GM18951 (cell line): ENCODE measurements at regions not wholly inside any gene's neighbourhood (a gene's known extent, or its start where the extent isn't known, plus 50 kb on each side); places are given as distances from the start of the nearest gene placed in this dataset.

ENCODE experiments used
- POLR2A ChIP-seq: IDR thresholded peaks from 4 replicates; pipeline ENCODE4 v1.6.1; 2011; ENCODE audit warnings: mild to moderate bottlenecking; ENCODE audit not compliant: insufficient read length, insufficient read depth; ENCODE audit errors: extremely low read depth
- in situ Hi-C: fragments of 300-500 bp; cut with MboI; formaldehyde crosslinking; loops from one replicate; pipeline ENCODE4 v1.12.0; 2022; ENCODE audit warnings: low sequenced_read_pairs, mixed read lengths, inconsistent platforms; ENCODE audit not compliant: unreplicated experiment

DNA sequence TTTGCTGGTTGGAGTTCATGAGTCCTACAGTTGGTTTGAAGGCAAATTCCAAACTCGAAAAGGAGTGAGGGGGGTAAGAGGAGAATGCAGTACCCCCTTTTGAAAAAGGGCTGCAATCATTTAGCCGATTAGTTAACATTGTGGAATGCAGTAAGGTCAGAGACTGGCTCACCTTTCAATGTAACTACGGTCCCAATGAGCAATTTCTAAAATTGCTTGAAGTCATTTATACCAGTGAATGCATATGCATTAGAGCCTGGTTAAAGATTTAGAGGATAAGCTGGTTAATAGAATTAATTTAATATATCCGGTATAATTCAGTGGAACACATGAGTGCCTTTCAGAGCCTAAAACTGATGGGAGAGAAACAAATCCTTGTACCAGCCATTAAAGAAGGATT lies 172.6 kb upstream of the PAPPA start:
- TF ChIP-seq POLR2A, result no peak
- in situ Hi-C loops, result no loop called here

- TF ChIP-seq POLR2A, result no peak
- in situ Hi-C loops, result no loop called here
Measured at GRCh38 chr9:115983366-115983765, 170.2 kb upstream of the PAPPA start.

DNA sequence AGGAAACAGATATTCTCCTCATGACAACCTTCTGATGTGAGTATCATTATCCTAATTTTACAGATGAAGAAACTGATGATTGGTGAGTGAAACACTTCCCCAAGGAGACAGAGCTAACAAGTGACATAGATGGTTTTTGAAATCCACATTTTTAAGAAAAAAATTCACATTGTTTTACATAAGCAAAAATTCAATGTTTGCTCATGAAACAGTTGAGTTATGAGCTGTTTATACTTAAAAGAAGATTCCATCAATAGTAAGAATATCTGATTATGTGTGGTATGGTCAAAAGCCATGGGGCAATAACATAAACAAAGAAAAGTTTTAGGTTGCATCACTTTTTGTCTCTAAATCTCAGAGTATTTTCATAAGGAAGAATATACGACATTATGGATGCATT lies 167.9 kb upstream of the PAPPA start:
- in situ Hi-C loops, result no loop called here

GRCh38 chr9:115986508-115986907 lies 167.1 kb upstream of the PAPPA start:
- in situ Hi-C loops, result no loop called here
- TF ChIP-seq POLR2A, result no peak

More for the DNA sequence above, 167.9 kb upstream of the PAPPA start:
- TF ChIP-seq POLR2A, result no peak

DNA sequence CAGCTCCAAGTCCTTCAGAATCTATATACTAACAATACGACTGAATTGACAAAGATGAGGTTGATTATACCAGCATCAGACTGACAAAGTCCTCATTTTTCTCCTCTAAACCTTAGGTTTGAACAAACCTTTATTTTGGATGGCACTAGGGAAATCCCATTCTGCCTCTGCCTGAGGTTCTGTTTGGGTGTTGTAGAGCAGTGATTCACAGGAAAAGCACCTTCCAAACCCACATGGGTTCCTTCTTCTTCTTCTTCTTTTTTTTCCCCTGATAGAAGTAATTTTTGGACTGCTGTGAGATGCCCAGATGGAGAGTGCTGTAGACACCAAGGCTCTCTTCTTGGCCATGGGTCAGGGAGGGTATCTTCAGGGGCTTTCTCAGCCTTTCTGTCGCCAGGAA lies 164.9 kb upstream of the PAPPA start:
- in situ Hi-C loops, result no loop called here
- no peak for TF ChIP-seq POLR2A

GRCh38 chr9:115989831-115990230 lies 163.8 kb upstream of the PAPPA start:
- in situ Hi-C loops, result no loop called here
- TF ChIP-seq POLR2A, result no peak

GRCh38 chr9:115992834-115993233 lies 160.8 kb upstream of the PAPPA start:
- in situ Hi-C loops, result no loop called here
- TF ChIP-seq POLR2A, result no peak

GRCh38 chr9:115997923-115998322 lies 155.7 kb upstream of the PAPPA start:
- no peak for TF ChIP-seq POLR2A
- in situ Hi-C loops, result no loop called here

- TF ChIP-seq POLR2A, result no peak
- in situ Hi-C loops, result no loop called here
Measured at GRCh38 chr9:115998666-115999065, 154.9 kb upstream of the PAPPA start.

DNA sequence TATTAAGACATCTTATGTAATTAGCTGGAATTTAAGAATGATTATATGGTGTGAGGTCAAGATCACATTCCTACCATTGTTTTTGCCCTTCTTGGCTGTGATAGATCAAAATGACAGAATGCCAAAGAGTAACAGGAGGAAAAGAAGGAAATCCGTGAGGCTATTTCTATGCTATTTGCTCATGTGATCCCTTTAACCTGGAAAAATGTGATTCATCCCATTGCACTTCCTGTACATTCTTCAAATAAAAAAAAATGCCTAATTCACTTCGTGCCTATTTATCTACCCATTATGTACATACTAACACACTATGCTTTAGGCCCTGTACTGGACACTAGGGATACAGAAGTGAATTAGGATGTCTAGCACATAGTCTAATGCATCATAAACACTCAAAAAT lies 154.1 kb upstream of the PAPPA start:
- no peak for TF ChIP-seq POLR2A
- in situ Hi-C loops, result no loop called here

DNA sequence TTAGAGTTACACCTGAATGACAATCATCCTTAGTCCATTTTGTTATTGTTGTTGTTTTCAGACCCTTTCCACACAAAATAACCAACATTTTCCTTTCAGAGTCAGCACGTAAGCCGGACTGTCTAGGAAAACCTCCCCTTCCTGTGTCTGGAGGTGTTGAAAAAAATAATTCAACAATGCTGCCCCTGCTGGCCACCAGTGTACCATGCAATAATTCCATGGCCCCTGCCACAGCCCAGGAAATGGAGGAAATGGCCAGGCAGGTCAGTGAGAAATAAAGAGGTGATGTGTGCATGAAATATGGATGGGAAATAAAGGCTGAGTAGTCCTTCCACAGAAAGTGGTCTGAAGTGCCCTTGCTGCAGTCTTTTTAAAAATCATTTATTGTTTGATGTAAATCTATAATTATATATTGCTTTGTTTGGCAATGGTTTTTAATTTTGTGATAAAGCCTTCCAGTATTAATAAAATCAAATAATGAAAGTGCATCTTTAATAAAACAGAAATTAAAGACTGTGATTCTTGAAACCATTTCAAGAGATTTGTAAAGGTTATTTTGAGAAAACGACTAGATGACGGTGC lies 152.8 kb upstream of the PAPPA start:
- TF ChIP-seq POLR2A, result no peak

GRCh38 chr9:116002181-116002580 lies 151.4 kb upstream of the PAPPA start:
- in situ Hi-C loops, result no loop called here

More for the DNA sequence above, 152.8 kb upstream of the PAPPA start:
- in situ Hi-C loops, result no loop called here

GRCh38 chr9:116002624-116003023 lies 151.0 kb upstream of the PAPPA start:
- TF ChIP-seq POLR2A, result no peak
- in situ Hi-C loops, result no loop called here

More at GRCh38 chr9:116002181-116002580, 151.4 kb upstream of the PAPPA start:
- TF ChIP-seq POLR2A, result no peak

DNA sequence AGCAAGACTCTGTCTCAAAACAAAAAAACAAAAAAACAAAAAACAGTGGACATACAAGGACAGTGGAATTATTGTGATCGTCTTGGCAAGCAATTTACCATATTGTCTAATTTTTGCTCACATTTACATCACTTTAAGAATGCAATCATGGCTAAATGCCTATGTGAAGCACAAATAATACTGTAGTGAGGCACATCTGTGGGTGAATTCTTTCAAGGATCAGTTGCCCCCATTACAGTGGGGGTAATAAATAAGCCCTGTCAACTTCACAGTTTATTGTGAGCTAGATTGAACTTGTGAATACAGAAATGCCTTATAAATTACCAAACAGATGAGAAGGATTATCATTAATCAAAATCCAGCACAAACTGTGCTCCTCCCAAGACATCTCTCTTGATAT lies 150.2 kb upstream of the PAPPA start:
- in situ Hi-C loops, result no loop called here
- TF ChIP-seq POLR2A, result no peak

- TF ChIP-seq POLR2A, result no peak
- in situ Hi-C loops, result no loop called here
Measured at GRCh38 chr9:116005205-116005604, 148.4 kb upstream of the PAPPA start.
